Stimulated activated CD4-positive, alpha-beta T cell treated with anti-CD3 and anti-CD28 coated beads, Interleukin-4, amount 100 ng/mL, for 24 hours (primary cell): ENCODE measurements at regions not wholly inside any gene's neighbourhood (a gene's known extent, or its start where the extent isn't known, plus 50 kb on each side); places are given as distances from the start of the nearest gene placed in this dataset.

Experiments
- DNase-seq: peaks from one replicate; pipeline ENCODE4 v3.0.0-alpha.2; 2020

DNA sequence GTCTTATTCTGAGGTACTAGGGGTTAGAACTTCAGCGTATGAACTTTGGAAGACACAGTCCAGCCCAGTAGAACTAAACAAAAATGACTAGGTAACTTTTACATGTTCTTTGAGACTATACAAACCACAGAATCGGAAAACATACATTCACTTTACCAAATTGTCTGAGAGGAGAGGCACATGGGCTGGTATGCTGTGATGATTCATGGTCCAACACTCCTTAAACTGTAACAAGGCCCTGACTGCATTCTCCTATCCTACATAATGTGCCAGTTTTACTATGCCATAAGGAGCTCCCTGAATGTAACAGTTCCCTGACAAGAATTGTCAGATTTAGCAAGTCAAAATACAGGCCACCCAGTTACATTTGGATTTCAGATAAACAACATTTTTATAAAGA lies 640.0 kb downstream of the RAB28 start:
- DNase-seq: no peak

DNA sequence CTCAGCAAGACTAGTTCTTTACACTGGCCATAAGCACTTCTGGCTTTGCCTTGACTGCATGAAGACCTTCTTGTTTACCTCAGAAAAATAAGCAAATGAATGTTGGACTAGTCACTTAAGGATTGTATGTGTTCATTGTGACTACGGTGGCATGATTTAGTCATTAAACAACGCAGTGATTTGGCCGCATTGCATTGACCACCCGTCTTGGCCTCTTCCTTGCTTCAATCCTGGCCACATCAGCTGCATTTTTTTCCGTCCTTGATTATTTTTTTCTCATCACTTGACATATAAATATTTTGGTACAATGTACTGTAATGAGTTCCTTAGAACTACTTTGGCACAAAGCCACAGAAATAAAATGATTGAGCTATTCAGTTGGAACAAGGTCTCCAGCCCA lies 656.2 kb downstream of the RAB28 start:
- DNase-seq: no peak

DNA sequence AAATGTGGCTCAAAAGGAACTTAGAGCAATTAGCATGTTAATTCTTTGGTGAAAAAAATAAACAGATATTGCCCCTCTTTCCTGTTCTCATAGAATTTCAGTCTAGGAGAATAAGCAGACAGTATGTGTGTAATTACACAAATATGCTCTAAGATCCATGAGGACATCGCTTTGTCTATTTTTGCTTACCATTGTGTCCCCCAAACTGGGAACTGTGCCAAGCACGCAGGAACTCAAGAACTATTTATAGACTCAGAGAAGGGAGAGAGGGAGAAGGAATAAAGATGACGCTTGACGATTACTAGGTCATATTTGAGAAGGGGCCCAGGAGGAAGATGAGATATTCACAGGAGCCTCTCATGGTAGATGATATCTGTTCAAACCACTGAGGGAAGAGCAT lies 692.6 kb downstream of the RAB28 start:
- DNase-seq: no peak

DNA sequence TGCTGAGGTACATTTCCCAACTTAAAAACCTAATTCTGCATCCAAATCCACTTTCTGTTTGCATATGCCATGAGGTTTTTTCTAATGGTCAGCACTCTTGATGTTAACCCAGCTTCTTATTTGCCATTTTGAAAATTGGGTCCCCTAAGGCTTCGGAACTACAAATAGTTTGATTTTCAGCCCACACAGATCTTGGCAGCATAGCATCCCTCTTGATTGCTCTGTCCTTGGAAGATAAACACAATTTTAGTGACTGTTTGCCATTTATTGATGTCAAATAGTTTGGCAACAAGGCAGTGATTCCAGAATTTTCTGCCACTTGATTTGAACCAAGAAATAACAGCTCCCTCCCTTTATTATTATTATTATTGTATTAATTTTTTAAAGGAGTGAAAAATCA lies 696.9 kb downstream of the RAB28 start:
- no peak for DNase-seq

DNA sequence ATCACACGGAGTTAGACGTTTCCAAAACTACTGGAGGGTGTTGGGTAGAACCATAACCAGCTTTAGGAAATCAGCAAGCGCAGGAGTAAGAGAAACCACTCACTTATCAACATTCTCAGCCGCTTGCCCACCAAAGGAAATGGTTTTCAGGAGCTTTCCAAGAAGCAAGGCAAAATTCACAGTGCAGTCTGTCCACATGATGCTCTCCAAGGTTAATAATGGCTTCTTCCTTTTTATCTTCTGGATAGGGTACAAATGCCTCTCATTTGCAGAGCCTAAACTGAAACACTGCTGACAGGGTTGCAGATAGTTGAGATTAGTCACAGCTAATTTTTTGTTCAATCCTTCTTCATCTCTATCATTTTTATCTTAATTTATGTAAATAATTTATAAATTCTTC lies 705.4 kb downstream of the RAB28 start:
- no peak for DNase-seq

DNA sequence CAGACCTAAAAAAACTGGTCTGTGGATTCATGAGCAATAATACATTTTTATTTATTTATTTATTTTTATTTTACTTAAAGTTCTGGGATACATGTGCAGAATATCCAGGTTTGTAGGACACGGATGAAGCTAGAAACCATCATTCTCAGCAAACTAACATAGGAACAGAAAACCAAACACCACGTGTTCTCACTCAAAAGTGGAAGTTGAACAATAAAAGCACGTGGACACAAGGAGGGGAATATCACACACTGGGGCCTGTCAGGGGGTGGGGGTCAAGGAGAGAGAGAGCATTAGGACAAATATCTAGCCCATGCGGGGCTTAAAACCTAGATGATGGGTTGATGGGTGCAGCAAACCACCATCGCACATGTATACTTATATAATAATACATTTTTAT lies 705.9 kb downstream of the RAB28 start:
- no peak for DNase-seq

DNA sequence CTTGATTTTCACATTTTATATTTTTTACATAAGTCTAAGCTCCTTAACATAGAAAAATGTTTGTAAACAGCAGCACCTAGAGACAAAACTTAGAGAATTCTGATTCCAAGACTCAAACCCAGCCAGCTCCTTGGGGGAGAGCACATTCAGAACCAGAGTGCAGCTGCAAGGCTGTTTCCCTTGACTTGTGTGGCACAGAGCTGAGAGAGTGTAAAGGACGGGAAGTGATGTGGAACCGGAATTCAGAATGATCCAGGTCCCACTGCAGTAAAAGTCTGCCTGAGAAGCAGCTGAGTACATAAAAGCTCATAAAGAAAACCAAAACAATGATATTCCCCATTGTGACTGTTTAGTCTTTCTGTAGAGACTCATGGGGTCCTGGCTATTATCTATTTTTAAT lies 713.8 kb downstream of the RAB28 start:
- no peak for DNase-seq

DNA sequence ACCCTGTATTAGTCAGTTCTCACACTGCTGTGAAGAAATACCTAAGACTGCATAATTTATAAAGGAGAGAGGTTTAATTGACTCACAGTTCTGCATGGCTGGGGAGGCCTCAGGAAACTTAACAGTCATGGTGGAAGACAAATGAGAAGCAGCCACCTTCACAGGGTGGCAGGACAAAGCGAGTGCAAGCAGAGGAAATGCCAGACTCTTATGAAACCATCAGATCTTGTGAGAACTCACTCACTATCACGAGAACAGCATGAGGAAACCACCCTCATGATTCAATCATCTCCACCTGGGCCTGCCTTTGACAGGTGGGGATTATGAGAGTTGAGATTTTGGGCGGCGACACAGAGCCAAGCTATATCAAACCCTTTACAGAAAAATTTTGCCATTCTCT lies 722.4 kb downstream of the RAB28 start:
- DNase-seq: no peak

DNA sequence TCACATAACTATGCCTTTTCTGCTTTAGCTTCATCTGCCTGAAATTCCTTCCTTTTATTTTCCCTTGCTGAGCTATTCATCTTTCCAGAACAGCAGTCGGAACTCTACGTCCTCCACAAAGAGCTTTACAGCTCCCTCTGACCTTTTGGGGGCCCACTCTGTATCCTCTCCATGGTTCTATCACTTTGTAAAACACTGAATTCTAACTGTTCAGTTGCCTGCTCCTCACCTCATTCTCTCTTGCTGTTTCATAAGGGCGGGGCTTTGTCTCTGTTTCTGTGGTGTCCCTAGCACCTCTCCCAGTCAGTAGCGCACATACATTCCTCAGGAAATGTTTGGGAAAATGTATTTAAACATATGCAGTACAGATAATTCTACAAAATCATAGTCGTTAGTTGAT lies 737.0 kb downstream of the RAB28 start:
- no peak for DNase-seq

DNA sequence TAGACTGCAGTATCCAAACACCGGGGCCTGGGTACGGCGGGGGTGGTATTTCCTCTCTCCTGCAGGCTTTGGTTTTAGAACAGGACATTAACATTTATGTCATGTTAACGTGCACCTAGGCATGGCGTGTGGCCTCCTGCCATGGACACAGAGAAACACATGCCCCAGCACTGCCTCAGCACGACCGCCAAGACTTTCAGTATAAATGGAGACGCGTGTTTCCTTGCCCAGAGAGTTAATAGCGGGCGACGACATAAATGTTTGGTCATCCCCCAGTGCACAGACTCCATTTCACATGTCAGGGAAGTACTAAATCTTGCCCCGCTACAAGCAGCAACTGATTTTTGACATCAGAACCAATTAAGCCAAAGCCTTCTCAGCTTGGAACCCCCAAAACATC lies 737.9 kb downstream of the RAB28 start:
- DNase-seq: no peak

DNA sequence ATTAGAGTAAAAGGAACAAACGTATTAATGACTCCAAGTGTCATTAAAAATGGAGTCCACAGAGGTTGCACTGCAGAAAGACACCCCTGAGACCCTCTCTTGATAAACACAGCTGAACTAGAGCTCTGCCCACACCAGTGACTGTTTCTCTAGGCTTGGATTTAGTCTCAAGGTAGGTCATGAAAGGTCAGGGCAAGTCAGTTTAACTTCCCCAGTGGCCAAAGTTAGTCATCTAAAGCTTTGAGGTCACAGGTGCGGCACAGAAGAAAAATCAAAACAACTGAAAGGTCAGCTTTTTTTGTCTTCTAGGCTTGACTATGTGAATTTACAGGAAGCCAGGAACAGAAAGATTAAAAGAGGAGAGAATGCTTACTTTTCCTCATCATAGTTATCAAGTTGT lies 749.6 kb downstream of the RAB28 start:
- no peak for DNase-seq

DNA sequence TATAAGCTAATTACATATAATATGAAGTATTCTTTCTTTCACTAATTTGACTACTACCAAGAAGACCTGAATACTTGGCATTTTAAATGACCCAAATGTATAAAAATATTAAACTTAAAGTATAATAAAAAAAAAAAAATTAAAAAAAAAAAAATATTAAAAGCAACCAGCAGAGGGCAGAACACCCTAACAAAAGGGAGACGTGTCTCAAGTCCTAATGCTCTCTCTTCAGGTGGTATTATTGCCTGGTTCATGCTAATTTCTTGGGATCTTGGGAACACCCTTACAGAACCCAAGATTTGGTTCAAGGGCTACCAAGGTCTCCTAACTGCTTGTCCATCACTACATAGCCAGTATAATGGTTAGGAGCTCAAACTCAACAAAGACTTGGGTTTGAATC lies 754.8 kb downstream of the RAB28 start:
- no peak for DNase-seq

DNA sequence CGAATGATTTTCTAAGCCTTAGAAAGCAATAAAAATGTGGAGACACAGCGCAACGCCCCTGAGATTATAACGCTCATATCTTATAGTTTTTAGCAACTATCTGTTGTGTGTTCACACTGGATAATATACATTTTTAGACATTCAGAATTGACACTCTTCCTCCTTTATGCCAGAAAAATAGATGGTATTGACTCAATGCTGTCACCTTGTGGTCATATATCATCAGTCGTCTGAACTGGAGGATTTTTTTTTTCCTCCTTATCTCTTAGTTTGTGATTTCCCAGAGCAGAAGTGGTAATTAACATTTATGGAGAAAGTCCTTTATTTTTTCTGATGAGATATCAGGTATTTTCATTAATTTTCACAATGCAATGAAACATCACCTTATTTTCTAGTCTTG lies 759.6 kb downstream of the RAB28 start:
- DNase-seq: no peak

DNA sequence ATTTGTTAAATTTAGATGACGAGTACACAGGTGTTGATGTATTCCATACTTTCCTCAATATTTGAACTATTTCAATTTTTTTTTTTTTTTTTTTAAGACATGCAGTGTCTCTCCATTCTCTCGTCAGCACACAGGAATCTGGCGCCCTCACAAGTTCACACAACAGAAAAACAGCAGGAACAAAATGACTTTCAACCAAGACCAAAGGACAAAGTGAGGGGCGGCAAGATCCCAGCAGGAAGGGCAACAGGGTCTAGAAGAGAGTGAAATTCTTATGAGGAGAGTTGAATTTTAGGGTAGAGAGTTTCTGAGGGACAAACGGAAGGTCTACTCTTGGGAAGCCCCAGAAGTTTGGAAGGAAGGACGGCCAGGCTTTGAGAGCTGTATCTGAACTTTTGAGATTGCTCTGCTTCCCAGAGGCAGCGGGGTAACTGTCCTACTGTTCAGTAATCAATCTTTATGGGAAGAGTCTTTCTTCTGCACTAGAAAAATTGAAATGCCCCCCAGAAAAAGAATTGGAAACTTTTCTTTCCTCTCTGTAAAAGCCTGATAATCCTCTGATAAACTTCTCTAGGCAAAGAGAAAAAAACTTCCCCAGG lies 760.2 kb downstream of the RAB28 start:
- DNase-seq: no peak

DNA sequence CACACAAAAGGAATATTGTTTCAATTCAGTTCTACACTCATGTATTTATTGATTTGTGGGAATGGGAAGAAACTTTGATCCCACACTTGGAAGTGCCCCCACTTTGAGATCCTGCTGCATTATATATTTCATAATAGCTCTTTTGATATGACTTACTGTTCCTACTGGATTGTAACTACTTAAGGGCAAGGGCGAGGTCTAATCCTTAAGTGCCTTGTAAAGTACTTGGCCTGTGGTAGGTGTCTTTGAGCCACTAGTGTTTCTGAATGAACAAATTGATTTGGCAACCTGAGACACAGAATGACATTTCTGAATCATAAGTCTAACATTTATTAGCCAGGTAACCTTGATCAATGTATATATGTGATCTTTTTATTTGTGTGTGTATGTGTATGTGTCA lies 767.2 kb downstream of the RAB28 start:
- DNase-seq: no peak

DNA sequence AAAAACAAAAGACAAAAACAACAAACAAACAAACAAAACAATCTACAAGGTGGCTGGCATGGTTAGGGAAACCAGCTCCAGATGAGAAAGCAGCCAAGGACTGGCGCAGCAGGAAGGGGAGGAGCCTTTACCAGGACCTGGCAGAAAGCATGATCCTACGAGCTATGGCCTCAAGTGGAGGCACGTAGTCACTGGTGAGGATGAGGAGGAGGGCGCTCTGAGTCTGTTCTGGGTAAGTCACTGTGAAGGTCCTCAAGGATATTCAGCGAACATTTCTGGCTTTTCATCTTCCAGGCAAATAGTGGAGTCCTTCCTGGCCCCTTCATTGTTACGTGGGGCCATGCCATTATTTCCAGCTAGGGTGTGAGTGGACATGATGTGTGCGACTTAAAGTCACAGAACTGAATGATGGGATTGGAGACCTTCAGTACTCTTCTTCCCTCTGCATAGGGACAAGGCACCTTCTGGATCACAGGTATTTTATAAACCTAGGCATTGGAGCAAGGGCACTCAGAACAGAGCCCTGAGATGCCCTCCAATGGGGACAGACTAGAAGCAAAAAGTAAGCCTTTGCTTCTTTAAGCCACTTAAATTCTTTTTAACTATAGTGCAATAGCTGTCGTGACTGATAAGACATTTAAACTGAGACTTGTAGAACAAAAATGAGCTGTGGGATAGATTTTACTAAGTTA lies 771.3 kb downstream of the RAB28 start:
- DNase-seq: no peak

DNA sequence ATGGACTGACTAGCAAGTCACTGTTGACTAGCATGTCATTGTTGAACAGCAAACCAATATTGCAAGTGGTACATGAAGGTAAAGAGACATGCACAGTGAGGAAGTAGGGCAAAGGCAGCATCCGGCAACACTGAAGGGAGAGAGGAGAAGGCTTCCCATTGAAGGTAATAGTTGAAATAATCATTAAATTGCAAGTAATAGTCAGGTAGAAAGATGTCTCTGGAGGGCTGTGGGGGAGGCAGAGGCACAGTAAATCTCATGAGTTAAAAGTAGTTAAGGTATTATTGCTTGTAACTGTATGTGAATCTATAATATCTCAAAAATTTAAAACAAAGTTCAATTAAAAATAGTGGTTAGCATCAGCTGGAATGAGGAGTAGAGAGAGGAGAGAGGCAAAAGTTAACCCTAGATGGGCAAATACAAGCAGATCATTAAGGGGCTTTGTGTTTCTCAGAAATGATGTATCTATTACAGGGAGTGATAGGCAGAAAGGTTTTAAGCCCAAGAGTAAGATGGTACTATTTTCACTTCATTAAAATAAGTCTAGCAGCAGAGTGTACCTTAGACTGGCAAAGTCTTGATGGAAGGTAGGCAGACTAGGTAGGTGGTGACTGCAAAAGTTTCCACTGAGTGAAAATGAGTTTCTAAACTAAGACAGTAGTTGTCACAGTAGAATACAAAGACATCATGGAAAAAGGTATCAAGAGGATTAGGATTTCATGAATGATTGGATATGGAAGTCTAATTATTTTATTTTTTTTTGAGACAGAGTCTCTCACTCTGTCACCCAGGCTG lies 776.6 kb downstream of the RAB28 start:
- no peak for DNase-seq

DNA sequence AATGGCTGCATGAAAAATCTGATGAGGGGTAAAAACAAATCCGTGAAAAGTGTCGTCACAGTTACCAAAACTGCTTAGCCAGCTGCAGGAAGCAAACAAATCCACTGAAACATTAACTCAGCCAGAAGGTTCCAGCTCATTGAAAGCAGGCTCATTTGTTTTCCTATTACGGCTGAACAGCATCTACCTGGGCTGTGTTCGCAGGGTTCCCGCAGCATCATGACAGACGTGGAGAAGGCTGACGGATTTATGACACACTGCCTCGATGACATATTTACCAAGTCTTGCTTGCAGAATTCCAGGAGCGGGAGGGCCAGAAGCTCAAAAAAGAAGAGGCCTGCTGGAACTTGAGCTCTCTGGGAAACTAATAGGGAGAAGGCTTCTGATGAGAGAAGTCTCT lies 781.1 kb downstream of the RAB28 start:
- DNase-seq: no peak

DNA sequence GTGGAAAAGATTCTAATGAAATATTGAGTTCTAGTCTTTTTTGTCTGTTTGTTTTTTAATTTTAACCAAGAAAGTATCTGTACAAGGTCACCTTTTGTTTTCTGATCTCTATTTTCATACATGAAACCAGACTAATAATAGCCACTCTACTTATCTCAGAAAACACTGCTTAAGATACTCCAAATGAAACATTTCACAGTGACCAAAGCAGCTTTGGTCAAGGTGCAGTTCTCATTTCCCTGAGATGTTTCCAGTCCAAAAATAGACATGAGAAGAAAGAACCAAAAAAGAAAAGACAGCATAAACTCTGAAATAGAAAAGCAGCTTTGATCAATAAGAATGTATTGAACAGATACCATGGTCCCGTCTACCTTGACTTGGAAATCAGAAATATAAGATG lies 782.8 kb downstream of the RAB28 start:
- DNase-seq: no peak

DNA sequence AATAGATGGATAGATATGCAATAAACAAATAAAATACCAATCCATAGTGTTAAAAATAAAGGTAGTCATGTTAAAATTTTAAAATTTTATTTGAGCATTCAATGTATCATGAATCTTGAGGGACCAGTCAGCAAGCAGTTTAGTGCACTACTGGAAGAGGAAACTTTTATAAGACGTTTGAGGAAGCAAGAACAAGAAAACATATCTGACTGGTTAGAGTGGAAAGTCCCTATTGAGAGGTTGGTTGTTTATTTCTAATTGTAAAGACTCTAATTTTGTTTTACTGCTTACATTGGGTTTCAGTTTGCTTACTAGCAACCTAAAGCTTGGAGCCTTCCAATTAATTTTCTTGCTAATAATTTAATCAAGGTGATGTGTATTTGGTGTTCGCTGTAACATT lies 786.2 kb downstream of the RAB28 start:
- no peak for DNase-seq

DNA sequence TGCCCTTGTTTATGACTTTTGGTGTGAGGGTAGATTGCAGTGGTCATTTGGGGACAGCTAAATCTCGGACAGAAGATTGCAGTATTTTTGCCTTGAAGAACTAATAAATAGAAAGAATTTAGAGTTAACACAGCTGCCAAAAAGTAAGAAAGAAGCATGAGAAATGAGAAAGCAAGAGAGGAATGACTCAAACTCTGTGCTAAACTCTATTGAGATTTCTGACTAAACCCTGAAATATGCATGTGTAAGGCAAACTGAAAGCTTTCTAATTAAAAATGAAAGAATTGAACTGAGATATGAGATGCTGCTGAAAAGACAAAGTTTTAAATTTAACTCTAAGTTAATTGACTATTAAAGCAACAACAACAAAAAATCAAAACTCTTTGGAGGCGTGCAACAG lies 791.3 kb downstream of the RAB28 start:
- DNase-seq: no peak

DNA sequence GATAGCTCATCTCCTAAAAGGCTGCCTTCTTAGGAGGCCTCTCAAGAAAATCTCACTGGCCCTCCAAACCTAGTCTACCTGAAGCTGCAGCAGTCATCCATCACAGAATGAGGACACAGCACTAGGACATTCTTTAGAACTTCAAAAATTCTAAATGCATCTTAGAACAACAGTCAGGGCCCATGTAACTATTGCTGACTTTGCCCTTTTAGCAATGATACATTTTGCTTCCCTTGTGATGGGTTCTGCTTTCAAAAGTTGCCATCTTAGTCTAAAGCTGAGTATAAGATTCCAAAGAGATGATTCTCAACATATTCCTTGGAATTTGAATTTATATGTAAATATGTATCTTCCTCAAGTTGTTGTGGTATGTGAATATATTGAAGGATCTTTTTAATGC lies 793.0 kb downstream of the RAB28 start:
- no peak for DNase-seq

DNA sequence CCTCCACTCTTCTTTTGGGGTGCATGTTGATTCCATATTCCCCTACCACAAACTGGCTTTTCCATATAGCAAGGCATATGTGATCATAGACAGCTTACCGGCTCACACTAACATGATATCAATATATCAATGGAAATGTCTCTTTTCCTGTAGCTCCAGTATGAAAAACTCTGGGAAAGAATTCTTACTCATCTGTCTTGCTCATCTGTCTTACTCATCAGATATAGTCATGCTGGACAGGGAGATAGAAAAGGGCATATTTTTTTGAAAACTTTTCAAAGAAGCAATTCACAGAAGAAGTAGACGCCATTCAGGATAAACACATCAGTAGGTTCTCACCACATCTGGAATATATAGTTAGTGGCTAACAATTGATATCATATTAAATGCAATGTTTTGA lies 794.7 kb downstream of the RAB28 start:
- DNase-seq: no peak

DNA sequence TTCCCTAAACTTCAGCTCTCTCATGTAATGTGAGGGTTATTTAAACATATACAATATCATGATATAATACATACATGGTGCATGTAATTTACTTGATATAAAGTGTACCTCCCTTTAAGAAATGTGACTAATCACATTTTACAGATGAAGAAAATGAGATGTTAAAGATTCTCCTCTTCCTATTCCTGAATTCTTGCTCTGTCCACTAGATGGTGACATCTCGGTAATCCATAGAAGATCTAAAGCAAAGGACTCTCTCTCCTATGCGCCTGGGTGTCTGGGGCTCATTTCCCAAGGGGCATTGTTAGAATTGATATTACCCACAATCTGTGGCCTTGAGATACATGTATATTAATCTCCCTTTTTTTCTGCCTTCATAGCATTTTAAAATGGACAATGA lies 804.9 kb downstream of the RAB28 start:
- DNase-seq: no peak

DNA sequence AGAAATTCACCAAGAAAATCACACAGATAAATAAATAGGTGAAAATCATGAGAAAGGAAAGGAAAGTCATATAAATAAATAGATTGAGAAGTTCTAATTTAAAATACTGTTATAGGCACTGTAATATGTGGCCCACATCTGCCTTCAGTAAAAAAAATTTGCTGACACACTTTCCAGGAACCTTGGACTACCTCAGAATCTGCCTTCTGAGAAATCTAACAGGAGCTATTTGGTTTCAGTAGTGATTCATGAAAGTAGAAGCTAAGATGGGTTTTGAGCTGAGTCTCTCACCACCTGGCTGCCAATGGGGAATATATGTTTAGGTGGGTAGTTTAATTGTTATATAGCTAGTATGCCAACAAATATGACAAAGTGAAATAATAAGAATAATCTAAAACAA lies 810.0 kb downstream of the RAB28 start:
- DNase-seq: no peak
